ENCODE measurements at regions not wholly inside any gene's neighbourhood (a gene's known extent, or its start where the extent isn't known, plus 50 kb on each side); places are given as distances from the start of the nearest gene placed in this dataset.

DNA sequence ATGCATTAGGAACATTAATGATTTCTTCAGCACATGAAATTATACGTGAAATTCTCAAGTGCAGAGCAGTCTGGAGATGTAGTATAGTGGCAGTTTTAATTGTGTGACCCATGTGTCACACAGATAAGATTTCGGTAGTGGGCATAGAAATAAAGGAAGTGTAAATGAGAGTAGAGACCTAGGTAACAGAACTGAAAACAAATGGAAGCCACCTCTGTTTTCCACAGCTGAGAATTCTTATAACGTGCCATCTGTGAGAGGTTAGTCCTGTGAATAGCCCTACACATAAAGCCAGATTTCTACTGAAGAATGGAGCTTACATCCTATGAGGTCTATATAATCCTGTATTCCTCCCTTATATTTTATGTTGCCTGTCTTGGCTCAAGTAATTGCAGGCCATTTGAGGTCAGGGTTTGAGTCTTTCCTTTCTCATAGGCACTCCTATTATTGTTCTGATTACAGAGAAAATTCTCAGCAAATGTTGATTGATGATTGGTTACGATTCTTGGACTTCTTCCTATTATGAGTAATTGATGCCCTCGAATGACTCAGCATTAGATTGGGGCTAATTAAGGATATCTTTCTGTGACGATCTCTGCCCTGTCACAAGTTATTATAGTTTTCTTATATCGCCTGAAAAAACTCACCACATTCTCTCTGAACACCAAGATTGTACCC, 258.2 kb downstream of the KIF20B start:
- TF ChIP-seq, protein P1, sequence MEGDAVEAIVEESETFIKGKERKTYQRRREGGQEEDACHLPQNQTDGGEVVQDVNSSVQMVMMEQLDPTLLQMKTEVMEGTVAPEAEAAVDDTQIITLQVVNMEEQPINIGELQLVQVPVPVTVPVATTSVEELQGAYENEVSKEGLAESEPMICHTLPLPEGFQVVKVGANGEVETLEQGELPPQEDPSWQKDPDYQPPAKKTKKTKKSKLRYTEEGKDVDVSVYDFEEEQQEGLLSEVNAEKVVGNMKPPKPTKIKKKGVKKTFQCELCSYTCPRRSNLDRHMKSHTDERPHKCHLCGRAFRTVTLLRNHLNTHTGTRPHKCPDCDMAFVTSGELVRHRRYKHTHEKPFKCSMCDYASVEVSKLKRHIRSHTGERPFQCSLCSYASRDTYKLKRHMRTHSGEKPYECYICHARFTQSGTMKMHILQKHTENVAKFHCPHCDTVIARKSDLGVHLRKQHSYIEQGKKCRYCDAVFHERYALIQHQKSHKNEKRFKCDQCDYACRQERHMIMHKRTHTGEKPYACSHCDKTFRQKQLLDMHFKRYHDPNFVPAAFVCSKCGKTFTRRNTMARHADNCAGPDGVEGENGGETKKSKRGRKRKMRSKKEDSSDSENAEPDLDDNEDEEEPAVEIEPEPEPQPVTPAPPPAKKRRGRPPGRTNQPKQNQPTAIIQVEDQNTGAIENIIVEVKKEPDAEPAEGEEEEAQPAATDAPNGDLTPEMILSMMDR (IDR thresholded peaks at IDR 0.05) = no peak
- no peak for TF ChIP-seq POLR2A (IDR thresholded peaks at IDR 0.05)
